ENCODE measurements at regions not wholly inside any gene's neighbourhood (a gene's known extent, or its start where the extent isn't known, plus 50 kb on each side); places are given as distances from the start of the nearest gene placed in this dataset.
A peak's percentile ranks its signal among the peaks of the same experiment; 100 is the strongest.

- TF ChIP-seq CHD2 (IDR thresholded peaks at IDR 0.05; ENCODE audit: low read length) (no peak), CTCF (IDR thresholded peaks at IDR 0.05; ENCODE audit: control extremely low read depth in 1 of 3, insufficient read depth in 1 of 3, low read depth in 1 of 3, low read length in 3 of 3) (peak; percentile 87 to 95 (median 89)), RAD21 (IDR thresholded peaks at IDR 0.05 in 1 of 2, conservative IDR thresholded peaks at IDR 0.05 in 1 of 2; ENCODE audit: low read depth in 2 of 2, low read length in 2 of 2) (peak; percentile 96 to 99), EGR1 (IDR thresholded peaks at IDR 0.05; ENCODE audit: borderline replicate concordance, low read depth, low read length) (0 out of 2 replicates have a peak, but pooled peaks have one; percentile 33)
Observed at GRCh38 chr2:126971481-126972278, 73.0 kb downstream of the TEX51 start (continued).

Data from H1 (cell line).